Panc1 (cell line): ENCODE measurements at regions not wholly inside any gene's neighbourhood (a gene's known extent, or its start where the extent isn't known, plus 50 kb on each side); places are given as distances from the start of the nearest gene placed in this dataset.

Experiments used
- CTCF ChIP-seq: fragments of 450-650 bp; IDR thresholded peaks from 2 replicates; pipeline ENCODE4 v1.5.1; 2017; ENCODE audit warnings: mild to moderate bottlenecking
- POLR2AphosphoS5 ChIP-seq: IDR thresholded peaks from 2 replicates; pipeline ENCODE4 v1.6.1; 2012; ENCODE audit warnings: mild to moderate bottlenecking, low read depth, low read length, moderate library complexity
- SIN3A ChIP-seq: IDR thresholded peaks from 2 replicates; pipeline ENCODE4 v1.6.1; 2012; ENCODE audit warnings: low read depth, mild to moderate bottlenecking, low read length, moderate library complexity, borderline replicate concordance; ENCODE audit not compliant: insufficient read depth

GRCh38 chr6:105850261-105851112 is 235.6 kb upstream of the PRDM1 start:
- TF ChIP-seq CTCF (no peak), SIN3A (no peak), POLR2AphosphoS5 (no peak)
